ENCODE measurements at regions not wholly inside any gene's neighbourhood (a gene's known extent, or its start where the extent isn't known, plus 50 kb on each side); places are given as distances from the start of the nearest gene placed in this dataset.

- in situ Hi-C loops (cut with MboI; ENCODE audit: low sequenced_read_pairs in 4 of 4), result no loop called here
These were observed 290.8 kb upstream of the FBXL7 start for GRCh38 chr5:15209053-15209762.

GRCh38 chr5:15206133-15206532 lies 293.8 kb upstream of the FBXL7 start:
- no peak overlapping the region for H3K4me3 ChIP-seq
- ATAC-seq, result no peak
- H3K27me3 ChIP-seq, result no peaks in the 10 kb centered on the region
- TF ChIP-seq POLR2A (IDR thresholded peaks at IDR 0.05) (no peak), CTCF (IDR thresholded peaks at IDR 0.05 in 4 of 5, conservative IDR thresholded peaks at IDR 0.05 in 1 of 5) (no peak)
- intact Hi-C loops (cut with DNase I; ENCODE audit: low total_unique reads), result no loop called here
- in situ Hi-C loops (cut with MboI; ENCODE audit: low sequenced_read_pairs in 4 of 4), result no loop called here
- no peaks in the 10 kb centered on the region for H3K9me3 ChIP-seq
- H3K4me1 ChIP-seq, result no peaks in the 10 kb centered on the region
- no peaks in the 10 kb centered on the region for H3K36me3 ChIP-seq
- no peak overlapping the region for H3K27ac ChIP-seq
- DNase-seq, result no peak

More at GRCh38 chr5:15209053-15209762, 290.8 kb upstream of the FBXL7 start:
- H3K4me1 ChIP-seq, result no peaks in the 10 kb centered on the region
- intact Hi-C loops (cut with DNase I; ENCODE audit: low total_unique reads), result no loop called here
- H3K4me3 ChIP-seq, result no peak overlapping the region
- no peaks in the 10 kb centered on the region for H3K36me3 ChIP-seq
- no peak overlapping the region for H3K27ac ChIP-seq
- H3K9me3 ChIP-seq, result no peaks in the 10 kb centered on the region
- no peak for ATAC-seq
- no peaks in the 10 kb centered on the region for H3K27me3 ChIP-seq
- TF ChIP-seq POLR2A (IDR thresholded peaks at IDR 0.05), result no peak
- TF ChIP-seq CTCF (IDR thresholded peaks at IDR 0.05 in 4 of 5, conservative IDR thresholded peaks at IDR 0.05 in 1 of 5), result no peak
- DNase-seq, result no peak

GRCh38 chr5:15203376-15203775 lies 296.6 kb upstream of the FBXL7 start:
- H3K4me1 ChIP-seq, result no peaks in the 10 kb centered on the region
- no peak for DNase-seq
- TF ChIP-seq POLR2A (IDR thresholded peaks at IDR 0.05) (no peak), CTCF (IDR thresholded peaks at IDR 0.05 in 4 of 5, conservative IDR thresholded peaks at IDR 0.05 in 1 of 5) (no peak)
- ATAC-seq, result no peak
- in situ Hi-C loops (cut with MboI; ENCODE audit: low sequenced_read_pairs in 4 of 4) (no loop called here), intact Hi-C loops (cut with DNase I; ENCODE audit: low total_unique reads) (no loop called here)
- H3K4me3 ChIP-seq, result no peak overlapping the region
- no peaks in the 10 kb centered on the region for H3K9me3 ChIP-seq
- H3K36me3 ChIP-seq, result no peaks in the 10 kb centered on the region
- H3K27me3 ChIP-seq, result no peaks in the 10 kb centered on the region
- H3K27ac ChIP-seq, result no peak overlapping the region

GRCh38 chr5:15191012-15191411 lies 309.0 kb upstream of the FBXL7 start:
- in situ Hi-C loops (cut with MboI; ENCODE audit: low sequenced_read_pairs in 4 of 4) (no loop called here), intact Hi-C loops (cut with DNase I; ENCODE audit: low total_unique reads) (no loop called here)
- no peak for ATAC-seq
- Histone ChIP-seq H3K9me3 (no peaks in the 10 kb centered on the region), H3K36me3 (no peaks in the 10 kb centered on the region), H3K27me3 (no peaks in the 10 kb centered on the region), H3K4me1 (no peaks in the 10 kb centered on the region), H3K27ac (no peak overlapping the region), H3K4me3 (no peak overlapping the region)
- no peak for DNase-seq
- TF ChIP-seq CTCF (IDR thresholded peaks at IDR 0.05 in 4 of 5, conservative IDR thresholded peaks at IDR 0.05 in 1 of 5) (no peak), POLR2A (IDR thresholded peaks at IDR 0.05) (no peak)

- in situ Hi-C loops (cut with MboI; ENCODE audit: low sequenced_read_pairs in 4 of 4) (no loop called here), intact Hi-C loops (cut with DNase I; ENCODE audit: low total_unique reads) (no loop called here)
- ATAC-seq, result no peak
- Histone ChIP-seq H3K9me3 (no peaks in the 10 kb centered on the region), H3K27ac (no peak overlapping the region), H3K27me3 (no peaks in the 10 kb centered on the region), H3K36me3 (no peaks in the 10 kb centered on the region), H3K4me1 (no peaks in the 10 kb centered on the region), H3K4me3 (no peak overlapping the region)
- TF ChIP-seq POLR2A (IDR thresholded peaks at IDR 0.05), result no peak
- TF ChIP-seq CTCF (IDR thresholded peaks at IDR 0.05 in 4 of 5, conservative IDR thresholded peaks at IDR 0.05 in 1 of 5), result no peak
- no peak for DNase-seq
These were observed 311.9 kb upstream of the ANKH start for GRCh38 chr5:15183520-15183919.
